GM12892 (cell line): ENCODE measurements at regions not wholly inside any gene's neighbourhood (a gene's known extent, or its start where the extent isn't known, plus 50 kb on each side); places are given as distances from the start of the nearest gene placed in this dataset.

ENCODE experiments used
- POLR2A ChIP-seq: IDR thresholded peaks from 2 replicates; pipeline ENCODE4 v1.6.1; 2011; ENCODE audit warnings: low read depth, low read length, control low read depth
- TAF1 ChIP-seq: IDR thresholded peaks from 2 replicates; pipeline ENCODE4 v1.6.1; 2011; ENCODE audit warnings: low read depth, mild to moderate bottlenecking, control low read depth, low read length, borderline replicate concordance

- TF ChIP-seq TAF1 (no peak), POLR2A (no peak)
Measured at GRCh38 chr4:38193236-38193863, 233.2 kb downstream of the PTTG2 start.
